HG03520 (cell line): ENCODE measurements at regions not wholly inside any gene's neighbourhood (a gene's known extent, or its start where the extent isn't known, plus 50 kb on each side); places are given as distances from the start of the nearest gene placed in this dataset.
"Not testable (repeated sequence)": the region's sequence is repeated elsewhere in the genome, so short reads cannot be mapped to it uniquely, and the experiment has no call there.

ENCODE experiments used
- ATAC-seq: cut with Tn5 transposase; IDR thresholded peaks from one replicate; pipeline ENCODE4 v1.9.1; 2021; ENCODE audit warnings: mild to moderate bottlenecking, moderate library complexity; ENCODE audit not compliant: unreplicated experiment

DNA sequence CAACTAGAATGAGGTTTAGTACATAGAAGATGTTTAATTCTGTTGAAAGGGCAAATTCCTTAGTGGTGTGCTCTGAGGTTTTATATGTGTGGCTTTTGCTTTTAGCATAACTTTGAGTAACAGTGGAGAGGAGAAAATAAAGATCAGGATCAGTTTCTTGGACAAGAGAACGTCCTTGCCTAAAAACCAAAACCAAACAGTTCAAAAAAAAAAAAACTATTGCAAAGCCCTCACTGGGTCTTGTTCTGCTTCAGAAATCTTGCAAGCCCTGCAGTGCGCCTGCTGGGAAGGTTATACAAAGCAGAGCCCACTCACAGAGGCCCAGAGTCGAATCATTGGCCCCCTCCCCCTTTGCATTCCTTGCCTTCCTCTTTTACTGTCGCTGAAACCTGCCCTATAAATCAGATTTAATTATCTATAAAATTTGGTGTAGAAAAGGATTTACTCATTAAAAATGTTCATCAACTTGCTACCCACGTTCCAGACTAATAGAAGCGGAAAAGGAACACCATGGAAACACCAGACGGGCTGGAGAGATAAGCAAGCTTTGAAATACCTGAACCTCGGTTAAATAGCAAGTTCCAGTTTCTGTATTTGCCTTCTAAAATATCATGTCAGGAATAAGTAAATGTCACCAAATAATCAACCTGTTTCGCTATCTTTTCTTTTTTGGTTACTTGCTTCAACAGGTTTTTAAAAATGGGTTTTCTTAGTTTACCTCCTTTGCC is 201.6 kb upstream of the PTBP2 start:
- ATAC-seq, result no peak

DNA sequence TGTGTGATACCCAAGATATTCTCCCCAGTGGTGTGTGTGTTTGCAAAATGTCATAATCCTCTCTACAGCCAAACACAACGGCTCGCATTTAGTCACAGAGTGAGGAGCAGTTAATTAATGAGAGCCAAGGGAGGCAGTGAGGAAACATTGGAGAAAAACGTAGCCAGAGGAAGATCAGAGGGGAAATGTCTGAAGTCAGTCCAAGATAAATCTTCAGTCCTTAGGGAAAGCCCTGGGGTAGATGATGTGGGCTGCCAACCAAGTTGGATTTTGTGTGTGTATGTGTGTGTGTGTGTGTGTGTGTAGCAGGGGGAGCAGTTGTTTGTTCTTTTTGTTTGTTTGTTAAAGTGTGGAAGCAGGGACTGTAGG is 201.0 kb upstream of the PTBP2 start:
- ATAC-seq, result no peak

DNA sequence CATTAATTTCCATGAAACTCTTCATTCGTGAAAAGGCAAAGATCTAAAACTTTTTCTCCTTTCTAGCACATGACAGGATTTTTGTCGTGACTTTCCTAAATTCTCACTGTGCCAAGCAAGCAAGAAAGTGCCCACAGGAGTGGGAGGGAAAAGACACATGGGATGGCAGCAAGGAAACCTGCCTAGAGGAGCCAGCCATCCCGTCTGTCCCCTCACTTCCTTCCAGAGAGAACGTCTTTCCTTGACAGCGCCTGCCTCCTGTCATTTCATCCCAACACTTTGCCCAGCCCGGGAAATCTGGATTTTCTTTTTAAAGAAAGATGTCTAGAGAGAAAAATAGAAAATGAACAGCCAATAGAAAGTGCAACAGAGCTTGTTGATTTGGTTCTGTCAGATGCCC is 200.6 kb upstream of the PTBP2 start:
- ATAC-seq, result no peak

DNA sequence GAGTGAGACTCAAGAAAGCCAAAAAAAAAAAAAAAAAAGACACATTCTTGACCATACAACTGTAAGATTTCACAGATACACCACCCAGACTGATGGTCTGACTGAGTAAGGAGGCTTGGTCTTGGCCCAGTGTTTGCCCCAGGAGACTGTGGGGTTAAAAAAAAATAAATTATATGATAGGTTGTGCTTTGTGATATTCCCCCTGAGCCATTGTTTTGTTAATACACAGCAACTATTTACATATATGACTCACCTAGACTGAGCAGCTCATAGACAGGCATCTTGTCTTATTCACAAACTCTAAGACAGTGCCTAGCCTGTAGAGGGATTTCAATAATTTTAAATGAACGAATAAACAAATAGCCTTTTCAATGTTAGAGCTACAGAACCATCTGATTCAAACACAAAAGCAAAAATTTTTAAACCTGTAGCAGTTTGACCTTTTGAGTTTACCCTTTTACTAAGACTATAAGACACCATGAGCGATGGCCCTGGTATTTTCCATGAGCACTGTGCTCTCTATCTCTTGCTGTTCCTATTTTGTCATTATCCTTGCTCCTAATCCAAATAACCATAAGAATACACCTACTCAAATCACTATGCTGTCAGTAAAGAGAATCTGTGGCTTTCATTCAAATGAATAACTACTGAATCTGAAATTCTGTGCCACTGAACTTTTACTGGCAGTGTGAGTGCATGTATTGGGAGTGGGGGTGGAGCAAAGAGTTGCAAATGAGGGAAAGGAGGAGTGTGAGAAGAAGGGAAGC is 199.4 kb upstream of the PTBP2 start:
- ATAC-seq, result no peak

DNA sequence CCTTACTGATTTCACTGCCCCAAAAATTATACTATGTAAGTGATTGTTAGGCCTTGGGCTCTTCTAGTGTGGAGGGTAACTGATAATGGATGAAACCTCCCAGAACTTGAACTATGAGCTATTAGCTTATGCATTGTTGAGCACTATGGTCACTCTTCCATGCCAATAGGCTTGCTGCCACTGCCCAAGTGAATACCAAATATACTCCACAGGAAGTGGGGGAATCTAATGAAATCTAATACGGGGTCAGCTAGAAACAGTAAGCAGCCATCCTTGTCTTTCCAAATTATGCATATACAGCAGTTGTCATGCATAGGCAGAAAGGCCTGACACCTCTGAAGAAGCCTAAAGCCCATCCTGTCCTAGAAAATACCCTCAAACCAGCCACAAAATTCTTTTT is 198.7 kb upstream of the PTBP2 start:
- no peak for ATAC-seq

DNA sequence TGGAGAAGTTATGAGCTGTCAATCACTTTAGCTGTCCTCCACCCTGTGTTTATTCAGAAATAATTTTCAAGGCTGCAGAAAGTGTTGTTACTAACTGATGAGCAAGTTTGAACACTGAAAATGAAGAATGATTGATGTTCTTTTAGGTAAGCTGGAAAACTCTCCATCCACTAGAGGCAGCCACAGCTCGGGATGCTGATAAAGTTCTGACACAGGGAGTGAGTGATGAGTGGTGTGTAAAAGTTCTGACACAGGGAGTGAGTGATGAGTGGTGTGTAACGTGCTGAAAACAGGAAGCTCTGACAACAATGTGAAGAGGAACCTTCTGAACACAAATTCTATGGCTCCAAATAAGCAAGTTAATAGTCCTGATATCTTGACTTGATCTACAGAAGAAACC is 197.5 kb upstream of the PTBP2 start:
- no peak for ATAC-seq

DNA sequence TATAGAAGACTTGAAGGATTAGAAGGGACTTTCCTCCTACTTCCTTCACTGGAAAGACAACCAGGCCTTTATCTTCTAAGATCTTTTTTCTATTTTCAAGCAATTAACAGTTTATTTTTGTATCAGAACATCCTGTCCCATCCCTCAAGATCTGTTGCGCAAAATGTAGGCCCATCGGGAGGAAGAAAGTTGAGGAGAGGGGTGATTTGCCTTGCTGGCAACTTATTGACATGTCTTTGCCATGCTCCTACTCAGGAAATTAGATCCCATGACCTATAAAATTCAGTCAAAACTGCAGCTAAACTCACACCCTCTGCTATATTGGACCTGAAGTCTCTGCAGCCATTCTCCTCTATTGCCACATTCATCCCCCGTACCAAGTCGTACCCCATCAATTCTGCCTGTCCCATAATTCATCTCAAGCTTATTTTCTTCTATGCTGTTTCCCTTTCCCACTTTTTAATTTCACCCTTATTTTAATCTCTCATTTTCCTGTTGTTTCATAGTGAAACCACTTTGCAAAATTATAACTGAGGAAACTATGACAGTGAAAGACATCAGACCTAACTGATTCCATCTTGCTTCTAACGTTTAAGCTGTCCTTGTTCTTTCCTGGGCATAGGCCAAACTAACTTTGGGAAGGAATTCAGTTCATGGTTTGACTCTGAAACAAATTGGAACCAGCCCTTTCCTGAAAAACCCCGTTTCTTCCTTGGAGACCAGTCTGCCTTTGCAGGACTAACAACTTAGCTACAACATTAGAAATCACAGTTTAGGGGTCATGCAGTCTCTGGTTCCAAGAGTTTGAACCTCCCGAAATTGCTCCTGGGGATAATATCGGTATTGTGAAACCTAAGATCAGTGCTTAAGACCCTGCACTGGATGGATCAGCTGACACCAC is 195.7 kb upstream of the PTBP2 start:
- ATAC-seq, result no peak

DNA sequence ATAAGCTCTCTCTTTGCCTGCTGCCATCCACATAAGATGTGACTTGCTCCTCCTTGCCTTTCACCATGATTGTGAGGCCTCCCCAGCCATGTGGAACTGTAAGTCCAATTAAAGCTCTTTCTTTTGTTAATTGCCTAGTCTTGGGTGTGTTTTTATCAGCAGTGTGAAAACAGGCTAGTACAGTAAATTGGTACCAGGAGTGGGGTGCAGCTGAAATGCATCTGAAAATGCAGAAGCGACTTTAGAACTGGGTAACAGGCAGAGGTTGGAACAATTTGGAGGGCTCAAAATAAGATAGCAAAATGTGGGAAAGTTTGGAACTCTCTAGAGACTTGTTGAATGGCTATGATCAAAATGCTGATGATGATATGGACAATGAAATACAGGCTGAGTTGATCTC is 192.9 kb upstream of the PTBP2 start:
- not testable (repeated sequence) for ATAC-seq

DNA sequence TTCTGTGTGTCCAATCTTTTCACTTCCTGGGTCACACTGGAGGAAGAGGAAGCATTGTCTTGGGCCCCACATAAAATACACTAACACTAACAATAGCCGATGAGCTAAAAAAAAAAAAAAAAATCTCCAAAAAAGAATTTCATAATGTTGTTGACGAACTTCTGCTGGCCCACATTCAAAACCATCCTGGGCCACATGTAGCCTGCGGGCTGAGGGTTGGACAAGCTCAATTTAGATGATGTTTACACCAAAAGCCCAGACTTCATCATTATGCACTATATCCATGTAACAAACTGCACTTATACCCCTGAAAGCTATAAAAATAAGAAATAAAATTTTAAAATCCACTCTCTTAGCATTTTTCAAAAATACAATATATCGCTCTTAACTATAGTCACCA is 187.8 kb upstream of the PTBP2 start:
- no peak for ATAC-seq

DNA sequence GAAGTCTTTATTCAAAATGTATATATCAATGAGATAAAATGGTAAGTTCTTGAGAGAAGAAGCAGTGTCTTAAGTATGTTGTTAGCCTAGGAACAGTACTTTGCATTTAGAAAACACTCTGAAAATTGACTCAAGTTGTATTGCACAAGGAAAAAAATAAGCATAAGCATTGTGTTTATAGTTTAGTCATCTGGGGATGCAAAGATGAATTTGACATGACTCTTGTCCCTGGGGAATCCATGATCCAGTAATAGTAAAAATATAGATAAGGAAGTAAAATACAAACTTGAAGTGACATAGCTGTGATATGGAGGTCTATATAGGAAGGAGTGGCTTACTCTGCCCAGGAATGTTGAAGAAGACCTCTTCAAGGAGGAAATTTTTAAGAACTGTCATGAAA is 185.0 kb upstream of the PTBP2 start:
- no peak for ATAC-seq

DNA sequence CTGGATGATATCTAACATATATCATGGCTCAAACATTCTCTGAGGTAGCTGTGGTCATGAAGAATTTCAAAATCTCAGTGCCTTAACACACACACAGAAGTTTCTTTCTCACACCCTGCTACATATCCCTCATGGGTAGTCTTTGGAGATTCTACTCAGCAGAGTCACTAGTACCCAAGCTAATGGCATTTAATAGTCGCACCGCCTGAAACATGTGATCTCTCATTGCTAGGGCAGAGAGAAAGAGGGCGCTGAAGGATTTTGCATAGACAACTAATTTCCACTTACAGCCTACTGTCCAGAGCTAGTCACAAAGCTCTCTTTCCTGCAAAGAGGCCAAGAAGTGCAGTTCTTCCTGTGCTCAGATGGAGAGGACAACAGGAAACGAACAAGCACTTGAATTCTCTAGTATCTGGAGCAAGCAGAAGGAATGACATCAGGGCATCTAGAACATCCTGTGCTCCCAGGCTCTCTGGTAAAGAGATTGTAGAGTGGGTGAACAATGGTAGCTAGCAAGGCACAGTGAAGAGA is 183.4 kb upstream of the PTBP2 start:
- ATAC-seq, result no peak

DNA sequence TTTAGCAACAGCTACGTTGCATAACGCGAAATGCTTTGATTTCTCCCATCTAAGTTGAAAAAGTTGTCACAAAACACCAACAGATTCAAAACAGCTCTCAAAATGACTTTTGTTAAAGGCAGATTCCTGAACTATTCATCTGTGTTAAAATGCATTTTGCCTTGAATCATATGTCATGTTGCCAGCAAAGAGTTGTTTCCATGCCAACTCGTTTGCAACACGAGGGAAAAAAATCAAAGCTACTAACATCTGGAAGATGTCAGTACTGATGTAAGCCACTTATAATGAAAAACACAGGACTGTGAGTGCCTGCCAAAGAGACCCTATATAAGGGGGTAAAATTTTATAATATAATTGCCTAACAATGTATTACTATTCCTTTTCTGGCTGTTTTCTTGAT is 182.7 kb upstream of the PTBP2 start:
- ATAC-seq, result no peak

DNA sequence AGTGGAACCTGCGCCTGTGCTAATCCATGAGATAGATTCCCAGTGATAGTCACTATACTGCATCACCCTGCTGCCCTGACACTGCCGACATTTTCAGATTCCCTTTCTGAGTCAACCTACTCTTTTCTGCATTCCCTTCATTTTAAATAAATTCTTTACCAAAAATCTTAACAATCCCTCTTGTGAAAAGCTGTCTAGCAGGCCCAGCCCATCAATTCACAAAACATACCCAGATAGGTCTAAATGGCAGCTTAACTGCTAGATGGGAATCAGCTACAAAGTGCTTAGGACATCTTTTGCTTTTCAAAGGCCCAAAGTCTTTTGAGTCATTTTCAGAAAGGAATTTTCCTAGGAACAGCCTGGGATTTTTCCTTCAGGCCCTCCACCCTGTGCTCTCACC is 180.1 kb upstream of the PTBP2 start:
- no peak for ATAC-seq

DNA sequence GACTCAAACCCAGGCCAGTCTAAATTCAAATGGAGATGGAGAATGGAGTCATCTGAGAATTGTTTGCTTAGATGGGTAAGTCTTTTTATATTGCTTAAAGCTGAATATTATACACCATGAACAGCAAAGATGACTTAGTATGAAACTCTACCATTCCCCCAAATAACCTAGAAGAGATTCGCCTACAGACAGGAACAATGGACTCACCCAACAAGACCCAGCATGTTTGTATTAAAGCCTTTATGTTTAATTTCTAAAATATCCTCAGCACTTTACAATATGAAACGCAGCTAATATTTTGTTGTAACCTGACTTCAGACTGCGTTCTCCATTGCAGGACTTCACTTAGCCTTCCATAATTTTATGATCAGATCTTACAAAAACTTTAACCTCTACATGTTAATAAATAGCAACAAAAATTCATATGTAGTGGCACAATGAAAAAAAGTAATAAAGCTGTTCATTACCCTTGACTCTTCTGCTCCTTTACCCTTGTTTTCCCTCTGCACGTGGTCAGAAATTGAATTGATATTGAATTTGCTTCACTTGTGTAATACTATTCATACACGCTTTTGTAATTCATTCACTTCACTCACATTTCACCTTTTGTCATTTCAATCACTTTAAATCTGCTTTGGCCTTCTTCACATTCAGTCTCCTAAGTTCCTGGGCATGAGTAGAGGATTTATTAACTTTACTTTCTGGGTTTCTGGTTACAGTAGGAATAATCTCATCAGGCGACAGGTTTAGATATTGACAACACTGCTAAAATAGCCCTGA is 177.3 kb upstream of the PTBP2 start:
- ATAC-seq, result no peak

DNA sequence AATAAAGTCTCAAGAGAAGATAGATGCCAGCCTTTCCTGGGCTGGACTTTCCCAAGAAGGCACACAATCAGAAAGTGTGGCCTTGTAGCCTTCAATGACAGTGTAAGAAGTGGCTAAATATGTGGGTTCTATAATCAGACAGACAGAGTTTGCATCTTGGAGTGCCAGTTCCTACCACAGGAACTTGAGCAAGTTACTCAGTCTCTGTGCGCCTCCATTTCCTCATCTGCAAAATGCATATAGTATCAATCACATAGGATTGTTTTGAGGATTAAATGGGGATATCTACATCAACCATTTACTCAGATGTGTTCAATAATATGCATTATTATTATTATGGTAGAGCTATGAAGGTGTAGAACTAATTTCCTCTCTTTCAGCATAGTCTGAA is 176.8 kb upstream of the PTBP2 start:
- ATAC-seq, result no peak

DNA sequence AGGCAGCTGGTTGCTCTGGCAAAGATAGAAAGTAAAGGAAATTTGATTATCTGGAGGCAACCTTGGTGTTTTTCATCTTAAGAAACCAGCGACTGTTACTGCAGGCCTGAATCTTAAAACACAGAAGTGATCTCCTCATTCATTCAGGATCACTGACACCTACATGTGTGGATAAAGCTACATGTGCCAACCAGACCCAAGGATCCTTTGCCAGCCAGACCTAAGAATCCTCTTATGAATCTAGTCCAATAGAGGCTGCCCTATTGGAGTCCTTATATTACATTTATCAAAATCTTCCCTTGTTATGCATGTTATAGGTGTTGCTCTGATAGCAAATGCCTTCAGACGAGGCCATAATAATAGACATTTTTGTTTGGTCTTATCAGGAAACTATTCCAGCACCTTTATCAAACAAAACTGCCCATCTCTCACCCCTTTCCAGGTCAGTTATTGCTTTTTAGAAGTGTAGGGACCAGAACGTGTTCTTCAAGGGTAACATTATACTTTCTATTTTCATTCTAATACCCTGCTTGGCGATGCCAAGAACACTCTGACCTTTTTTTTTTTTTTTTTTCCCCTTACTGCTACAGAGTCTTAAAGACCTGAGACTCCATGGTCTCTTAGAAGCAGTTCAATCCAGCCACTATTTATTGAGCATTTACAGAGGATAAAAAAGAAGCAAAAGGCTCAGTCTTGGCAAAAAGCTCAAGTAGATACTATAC is 175.5 kb upstream of the PTBP2 start:
- no peak for ATAC-seq

DNA sequence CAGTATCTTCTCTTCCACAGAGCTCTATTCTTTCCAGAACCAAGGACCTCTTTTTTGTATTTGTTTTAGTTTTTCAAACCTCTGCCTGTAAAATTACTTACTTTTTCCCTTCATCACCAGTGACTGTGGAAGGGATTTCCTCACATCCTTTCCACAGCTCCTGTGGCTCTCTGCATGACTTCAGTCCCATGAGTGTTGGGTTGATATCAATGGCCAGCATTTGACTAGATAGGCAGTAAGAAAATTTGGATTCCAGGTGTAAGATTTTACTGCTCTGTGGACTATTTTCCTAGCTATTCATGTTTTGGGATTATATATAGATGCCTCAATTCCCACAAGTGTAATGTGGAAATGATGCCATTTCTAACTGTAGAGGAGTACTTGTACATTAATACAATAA is 171.5 kb upstream of the PTBP2 start:
- ATAC-seq, result no peak

DNA sequence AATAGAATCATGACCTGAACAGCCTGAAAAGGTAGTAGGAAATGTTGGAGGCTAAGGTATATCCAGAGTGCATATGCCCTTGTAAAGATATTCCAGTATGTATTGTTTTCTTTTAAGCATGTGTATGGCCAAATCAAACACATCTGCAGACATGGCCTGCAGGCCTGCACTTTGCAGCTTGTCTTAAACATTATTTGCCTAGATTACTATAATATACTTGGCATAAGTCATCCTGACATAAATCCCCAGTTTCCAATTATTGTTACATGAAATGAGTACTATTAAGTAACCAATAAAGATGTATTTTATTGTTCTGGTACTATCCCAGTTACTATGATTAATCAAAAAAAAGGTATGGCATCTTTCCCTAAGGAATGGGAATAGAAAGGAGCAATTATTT is 169.1 kb upstream of the PTBP2 start:
- no peak for ATAC-seq

DNA sequence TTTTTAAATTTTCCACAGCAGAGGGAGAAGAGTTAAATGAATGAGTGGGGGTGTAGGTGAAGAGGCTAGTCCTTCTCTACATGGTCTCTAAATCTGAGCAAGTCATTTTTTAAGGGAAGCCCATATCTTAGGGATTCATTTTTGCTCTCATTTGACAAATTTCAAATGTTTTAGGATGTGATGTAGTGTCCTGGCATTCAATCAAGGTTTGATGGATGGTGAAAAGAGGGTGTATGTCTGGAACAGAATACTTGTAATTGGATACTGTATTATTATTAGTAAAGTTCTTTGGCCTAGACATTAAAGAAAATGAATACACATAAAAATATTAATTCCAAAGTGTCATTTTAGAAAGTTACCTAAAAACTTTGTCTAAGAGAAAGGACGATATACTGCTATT is 167.8 kb upstream of the PTBP2 start:
- no peak for ATAC-seq

DNA sequence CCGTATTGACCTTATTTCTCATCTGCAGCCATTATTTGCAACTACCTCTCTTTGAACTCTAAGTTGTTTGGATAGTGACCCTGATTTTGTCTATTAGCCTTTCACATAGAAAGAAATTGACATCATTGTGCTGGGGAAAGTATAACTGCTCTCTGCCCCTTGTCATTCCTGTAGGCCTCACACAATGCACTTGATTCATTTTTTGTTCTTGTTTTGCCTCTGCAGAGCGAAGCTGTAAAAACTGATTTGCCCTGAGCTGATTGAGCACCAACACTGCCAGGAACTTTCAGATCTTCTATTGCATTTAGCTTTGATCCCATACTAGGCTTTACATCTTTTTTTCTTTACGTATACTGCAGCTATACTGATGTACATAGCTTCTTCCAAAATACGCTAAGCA is 167.2 kb upstream of the PTBP2 start:
- ATAC-seq, result no peak
